Stomach (tissue), 8 donors: ENCODE measurements at regions not wholly inside any gene's neighbourhood (a gene's known extent, or its start where the extent isn't known, plus 50 kb on each side); places are given as distances from the start of the nearest gene placed in this dataset.

Experiments
- DNase-seq, 2 donors: peaks; one replicate each; pipeline versions ENCODE4 v3.0.0 to v3.0.0-alpha.2; 2013 to 2019
- H3K27ac ChIP-seq, 5 donors: fragments of 200-600 bp in 4 of 5; sonication (generic) in 4 of 5; one replicate each; pipeline ENCODE4 v1.5.1; 2013 to 2019; ENCODE audit warnings: mild to moderate bottlenecking in 1 of 5, moderate library complexity in 1 of 5
- H3K27me3 ChIP-seq, 3 donors: fragments of 200-600 bp; sonication (generic); one replicate each; pipeline ENCODE4 v1.5.1; 2017 to 2019; ENCODE audit warnings: mixed run types in 1 of 3
- H3K36me3 ChIP-seq, 4 donors: fragments of 200-600 bp; sonication (generic); 1 replicate in 3 of 4; 2 replicates in 1 of 4; pipeline ENCODE4 v1.5.1; 2016 to 2019
- H3K4me1 ChIP-seq, 4 donors: fragments of 200-600 bp; sonication (generic); one replicate each; pipeline ENCODE4 v1.5.1; 2016 to 2019
- H3K4me3 ChIP-seq, 4 donors: fragments of 200-600 bp; sonication (generic) in 3 of 4; one replicate each; pipeline ENCODE4 v1.5.1; 2016 to 2019; ENCODE audit warnings: mild to moderate bottlenecking in 1 of 4
- H3K9me3 ChIP-seq, 4 donors: fragments of 200-600 bp; sonication (generic); one replicate each; pipeline ENCODE4 v1.5.1; 2016 to 2019
- EP300 ChIP-seq: sonication (generic); formaldehyde crosslinking; IDR thresholded peaks from one replicate; pipeline ENCODE4 v1.6.1; 2017; ENCODE audit warnings: antibody characterized with exemption
- POLR2A ChIP-seq, 4 donors: fragments of 450-650 bp; IDR thresholded peaks; one replicate each; pipeline ENCODE4 v1.6.1; 2016; ENCODE audit warnings: antibody characterized with exemption in 4 of 4, control low read depth in 2 of 4, mild to moderate bottlenecking in 1 of 4, moderate library complexity in 1 of 4
- POLR2AphosphoS5 ChIP-seq, 3 donors: sonication (generic); formaldehyde crosslinking; IDR thresholded peaks; one replicate each; pipeline ENCODE4 v1.6.1; 2016; ENCODE audit warnings: antibody characterized with exemption in 3 of 3
- WGBS, 5 donors: extraction: QIAGEN DNeasy Blood & Tissue Kit in 3 of 5; methylation state at CpG; one replicate each; pipeline versions ENCODE4 v1.1.5 to v1.1.7; 2013 to 2018; 5-methylcytosine and 5-hydroxymethylcytosine counted together
- intact Hi-C: fragments of 100-400 bp; cut with DNase I; formaldehyde crosslinking; loops from one replicate; pipeline ENCODE4 v1.15.1; 2023; ENCODE audit warnings: low total_unique reads
- TF ChIP-seq, protein P1 (sequence below), 7 experiments: fragments of 450-650 bp in 4 of 7; fragments of 200-600 bp in 3 of 7; sonication (generic) in 3 of 7; IDR thresholded peaks; one replicate each; pipeline ENCODE4 v1.5.1; 2016 to 2019; ENCODE audit warnings: antibody characterized with exemption in 7 of 7, control low read depth in 2 of 7, mild to moderate bottlenecking in 1 of 7
- donor health status: healthy with polysubstance abuse.
- donor health status: Bipolar disorder and iron deficiency.
- donor health status: healthy.

DNA sequence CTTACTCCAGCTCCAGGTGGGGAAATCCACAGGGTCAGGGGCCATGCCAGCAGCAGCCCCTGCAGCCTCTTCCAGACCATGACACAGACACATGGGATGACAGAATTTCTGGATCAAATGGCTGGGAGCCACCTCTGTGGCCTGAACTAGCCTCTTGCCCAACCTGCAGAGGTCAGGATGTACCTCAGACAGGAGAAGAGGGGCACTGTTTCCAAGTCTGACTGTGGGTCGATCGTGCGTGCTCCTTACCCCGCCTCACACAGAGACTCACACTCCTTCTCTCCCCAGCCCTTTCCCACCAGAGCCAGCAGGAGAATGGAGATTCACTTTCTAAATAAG, 131.9 kb downstream of the FAM43A start:
- no peaks in the 10 kb centered on the region for H3K27me3 ChIP-seq
- no peak overlapping the region for H3K27ac ChIP-seq
- H3K9me3 ChIP-seq, result no peaks in the 10 kb centered on the region
- H3K36me3 ChIP-seq, result no peaks in the 10 kb centered on the region
- no peaks in the 10 kb centered on the region for H3K4me1 ChIP-seq
- WGBS, 5 donors, result 62 to 74% (median 68%) methylated on average over 4 of the region's 4 CpGs
- TF ChIP-seq POLR2AphosphoS5 (IDR thresholded peaks at IDR 0.05), result no peak
- TF ChIP-seq POLR2A (IDR thresholded peaks at IDR 0.05), result no peak
- no peak for TF ChIP-seq EP300
- TF ChIP-seq, protein P1, sequence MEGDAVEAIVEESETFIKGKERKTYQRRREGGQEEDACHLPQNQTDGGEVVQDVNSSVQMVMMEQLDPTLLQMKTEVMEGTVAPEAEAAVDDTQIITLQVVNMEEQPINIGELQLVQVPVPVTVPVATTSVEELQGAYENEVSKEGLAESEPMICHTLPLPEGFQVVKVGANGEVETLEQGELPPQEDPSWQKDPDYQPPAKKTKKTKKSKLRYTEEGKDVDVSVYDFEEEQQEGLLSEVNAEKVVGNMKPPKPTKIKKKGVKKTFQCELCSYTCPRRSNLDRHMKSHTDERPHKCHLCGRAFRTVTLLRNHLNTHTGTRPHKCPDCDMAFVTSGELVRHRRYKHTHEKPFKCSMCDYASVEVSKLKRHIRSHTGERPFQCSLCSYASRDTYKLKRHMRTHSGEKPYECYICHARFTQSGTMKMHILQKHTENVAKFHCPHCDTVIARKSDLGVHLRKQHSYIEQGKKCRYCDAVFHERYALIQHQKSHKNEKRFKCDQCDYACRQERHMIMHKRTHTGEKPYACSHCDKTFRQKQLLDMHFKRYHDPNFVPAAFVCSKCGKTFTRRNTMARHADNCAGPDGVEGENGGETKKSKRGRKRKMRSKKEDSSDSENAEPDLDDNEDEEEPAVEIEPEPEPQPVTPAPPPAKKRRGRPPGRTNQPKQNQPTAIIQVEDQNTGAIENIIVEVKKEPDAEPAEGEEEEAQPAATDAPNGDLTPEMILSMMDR (IDR thresholded peaks at IDR 0.05), result no peak
- intact Hi-C loops, result no loop called here
- no peak overlapping the region for H3K4me3 ChIP-seq
- DNase-seq, result no peak

DNA sequence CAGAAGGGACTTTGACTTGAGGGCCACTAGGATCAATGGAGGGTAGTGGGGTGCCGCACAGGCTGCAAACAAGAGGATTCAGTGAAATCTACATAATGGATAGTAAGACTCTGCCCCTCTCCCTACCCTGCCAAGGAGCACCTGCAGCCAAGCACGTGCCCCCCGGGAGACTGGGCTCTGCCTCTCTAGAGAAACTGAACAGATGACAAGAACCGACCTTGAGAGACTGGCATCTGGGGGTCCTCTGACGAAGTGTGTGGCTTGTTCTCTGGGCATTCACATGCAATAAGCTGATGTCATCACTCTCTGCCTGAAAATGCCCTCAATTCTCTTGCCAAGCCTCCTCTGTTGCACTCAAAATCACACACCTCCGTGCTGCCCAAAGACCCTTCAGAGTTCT, 132.3 kb downstream of the FAM43A start:
- no peaks in the 10 kb centered on the region for H3K9me3 ChIP-seq
- 70 to 81% (median 72%) methylated on average over 6 of the region's 6 CpGs for WGBS, 5 donors
- no peaks in the 10 kb centered on the region for H3K27me3 ChIP-seq
- H3K36me3 ChIP-seq, result no peaks in the 10 kb centered on the region
- H3K27ac ChIP-seq, result no peak overlapping the region
- no peak overlapping the region for H3K4me3 ChIP-seq
- no peak for DNase-seq
- intact Hi-C loops, result no loop called here
- no peak for TF ChIP-seq POLR2AphosphoS5 (IDR thresholded peaks at IDR 0.05)
- no peak for TF ChIP-seq EP300
- TF ChIP-seq, protein P1 (IDR thresholded peaks at IDR 0.05), result no peak
- no peak for TF ChIP-seq POLR2A (IDR thresholded peaks at IDR 0.05)
- H3K4me1 ChIP-seq, result no peaks in the 10 kb centered on the region

DNA sequence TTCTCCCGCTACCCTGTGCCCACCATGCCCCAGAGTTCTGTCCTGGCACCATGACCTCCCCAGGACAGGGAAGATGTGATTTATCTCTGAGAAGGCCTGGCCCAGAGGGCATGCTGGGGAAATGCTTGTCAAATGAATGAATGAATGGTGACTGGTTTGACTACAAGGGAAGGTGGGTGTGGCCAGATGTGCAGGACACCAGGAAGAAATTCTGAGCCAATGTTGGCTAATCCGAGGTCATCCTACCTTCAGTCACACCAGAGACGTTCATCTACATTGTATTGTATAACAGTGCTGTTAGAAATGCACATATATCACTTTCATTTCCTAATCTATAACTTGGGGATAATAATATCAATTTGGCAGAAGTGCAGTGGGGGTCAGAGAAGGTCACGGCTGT, 138.4 kb downstream of the FAM43A start:
- DNase-seq, result no peak
- Histone ChIP-seq H3K9me3 (no peaks in the 10 kb centered on the region), H3K4me3 (no peak overlapping the region), H3K27ac (no peak overlapping the region), H3K4me1 (no peaks in the 10 kb centered on the region), H3K36me3 (no peaks in the 10 kb centered on the region), H3K27me3 (no peaks in the 10 kb centered on the region)
- TF ChIP-seq, protein P1 (IDR thresholded peaks at IDR 0.05), result no peak
- TF ChIP-seq POLR2AphosphoS5 (IDR thresholded peaks at IDR 0.05) (no peak), EP300 (no peak), POLR2A (IDR thresholded peaks at IDR 0.05) (no peak)
- WGBS, 5 donors, result 63 to 81% (median 76%) methylated on average over 4 of the region's 4 CpGs
- intact Hi-C loops, result no loop called here

DNA sequence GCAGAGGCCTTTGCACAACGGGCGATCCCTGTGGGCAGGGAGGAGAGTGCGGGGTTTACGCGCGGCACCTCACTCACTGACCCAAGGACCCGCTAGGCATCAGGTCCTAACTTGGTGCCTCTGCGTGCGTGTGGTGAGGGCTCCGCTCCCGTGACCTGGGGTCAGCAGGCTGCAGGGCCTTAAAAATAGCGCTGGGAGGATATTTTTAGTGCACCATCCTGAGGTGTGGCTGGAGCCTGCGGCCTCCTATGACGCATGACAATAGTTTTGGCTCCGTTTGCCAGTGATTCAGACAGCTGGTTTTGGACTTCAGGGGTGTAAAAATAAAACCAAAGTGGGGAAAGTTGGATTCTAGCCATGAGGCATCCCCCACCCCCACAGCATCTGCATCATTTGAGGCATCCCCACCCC, 139.0 kb downstream of the FAM43A start:
- Histone ChIP-seq H3K36me3 (no peaks in the 10 kb centered on the region), H3K9me3 (no peaks in the 10 kb centered on the region), H3K27ac (no peak overlapping the region), H3K4me1 (no peaks in the 10 kb centered on the region), H3K27me3 (no peaks in the 10 kb centered on the region), H3K4me3 (no peak overlapping the region)
- DNase-seq, result no peak
- intact Hi-C loops, result no loop called here
- 57 to 84% (median 80%) methylated on average over 8 to 15 of the region's 15 CpGs for WGBS, 5 donors
- TF ChIP-seq, protein P1 (IDR thresholded peaks at IDR 0.05), result no peak

GRCh38 chr3:194826594-194826993, 140.9 kb downstream of the FAM43A start:
- Histone ChIP-seq H3K4me3 (no peak overlapping the region), H3K36me3 (no peaks in the 10 kb centered on the region), H3K9me3 (no peaks in the 10 kb centered on the region), H3K4me1 (no peaks in the 10 kb centered on the region), H3K27ac (no peak overlapping the region), H3K27me3 (no peaks in the 10 kb centered on the region)
- intact Hi-C loops, result no loop called here
- 72 to 85% (median 79%) methylated on average over 6 of the region's 6 CpGs for WGBS, 5 donors
- TF ChIP-seq POLR2AphosphoS5 (IDR thresholded peaks at IDR 0.05), result no peak
- TF ChIP-seq POLR2A (IDR thresholded peaks at IDR 0.05), result no peak
- no peak for TF ChIP-seq EP300
- TF ChIP-seq, protein P1 (IDR thresholded peaks at IDR 0.05), result no peak
- no peak for DNase-seq
